GM19395 (cell line): ENCODE measurements at regions not wholly inside any gene's neighbourhood (a gene's known extent, or its start where the extent isn't known, plus 50 kb on each side); places are given as distances from the start of the nearest gene placed in this dataset.

ENCODE experiments used
- ATAC-seq: cut with Tn5 transposase; IDR thresholded peaks from one replicate; pipeline ENCODE4 v1.9.1; 2021; ENCODE audit warnings: mild to moderate bottlenecking, moderate library complexity; ENCODE audit not compliant: unreplicated experiment

GRCh38 chr13:74973935-74974879 is 507.8 kb downstream of the TBC1D4 start:
- no peak for ATAC-seq

DNA sequence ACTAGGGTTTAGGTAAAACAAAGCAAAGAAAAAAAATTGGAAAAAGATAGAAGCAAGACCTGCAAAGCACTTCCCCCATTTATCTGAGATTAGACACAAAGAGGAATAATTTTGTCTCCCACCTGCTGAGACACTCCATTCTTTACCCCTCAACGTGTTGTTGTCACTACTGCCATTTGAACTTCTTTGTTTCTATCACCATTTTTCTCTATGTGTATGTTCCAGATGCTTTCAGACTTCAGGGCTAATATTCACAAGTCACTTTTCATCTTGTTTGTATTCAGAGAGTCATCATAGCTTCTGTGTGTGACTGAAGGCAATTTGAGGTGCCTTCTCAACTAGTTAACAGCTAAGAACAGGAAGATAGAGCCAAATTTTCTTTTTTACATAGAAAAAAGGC is 512.5 kb downstream of the TBC1D4 start:
- ATAC-seq: no peak

- no peak for ATAC-seq
Measured at GRCh38 chr13:74966814-74967424, 515.0 kb downstream of the TBC1D4 start.

DNA sequence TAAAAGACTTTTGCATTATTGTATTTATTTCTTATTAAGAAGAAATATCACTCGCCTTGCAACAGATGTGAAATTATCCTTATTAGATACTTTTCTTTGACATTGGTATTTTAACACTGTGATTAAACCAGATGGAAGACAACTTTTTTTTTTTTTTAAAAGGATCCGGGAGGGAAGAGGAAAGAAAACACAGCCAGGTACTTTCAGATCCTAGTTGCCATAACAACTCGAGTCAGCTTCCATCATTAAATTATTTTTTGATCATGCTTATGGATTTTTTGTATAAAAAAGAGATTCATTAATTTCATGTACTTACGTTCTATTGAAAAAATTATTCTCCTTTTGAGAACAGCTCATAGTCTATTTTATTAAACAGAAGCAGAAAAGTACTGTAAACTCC is 515.7 kb downstream of the TBC1D4 start:
- no peak for ATAC-seq

- no peak for ATAC-seq
Measured at GRCh38 chr13:74945637-74946036, 536.3 kb downstream of the TBC1D4 start.

DNA sequence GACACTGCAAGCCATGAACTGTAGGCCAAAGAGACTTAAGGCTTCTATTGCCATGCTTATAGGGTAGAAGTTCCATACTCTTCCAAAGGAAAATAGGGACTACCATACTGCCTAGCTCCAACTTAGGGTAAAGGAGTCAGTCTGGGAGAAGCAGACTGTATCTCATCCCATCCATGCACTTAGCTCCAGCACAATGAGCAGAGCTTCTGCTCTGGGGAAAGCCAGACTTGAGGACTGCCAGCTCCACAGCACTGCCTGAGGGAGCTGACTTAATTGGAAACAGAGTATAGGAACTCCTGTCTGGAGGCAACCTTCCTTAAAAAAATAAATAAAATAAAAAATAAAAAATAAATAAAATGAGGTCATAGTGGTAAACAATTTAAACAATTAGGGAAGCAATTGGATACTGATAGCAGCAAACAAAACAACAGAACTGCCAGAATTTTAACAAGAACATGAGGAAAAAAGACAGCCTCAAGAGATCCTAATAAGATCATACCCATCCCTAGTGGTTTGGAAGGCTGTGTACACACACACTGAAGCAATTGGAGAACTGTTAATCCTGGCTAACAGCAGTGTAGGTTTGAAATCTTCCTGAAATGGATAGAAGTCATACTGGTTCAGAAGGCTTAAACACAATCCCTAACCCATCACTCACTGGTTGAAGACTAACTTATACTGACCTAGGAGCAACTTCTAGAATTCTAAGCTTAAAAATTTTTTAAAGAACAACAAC is 550.1 kb downstream of the TBC1D4 start:
- ATAC-seq: no peak

GRCh38 chr13:74930402-74931165 is 551.4 kb downstream of the TBC1D4 start:
- ATAC-seq: peak; percentile 58

GRCh38 chr13:74929436-74929835 is 552.5 kb downstream of the TBC1D4 start:
- no peak for ATAC-seq

- no peak for ATAC-seq
Measured at GRCh38 chr13:74927823-74928222, 554.1 kb downstream of the TBC1D4 start.

DNA sequence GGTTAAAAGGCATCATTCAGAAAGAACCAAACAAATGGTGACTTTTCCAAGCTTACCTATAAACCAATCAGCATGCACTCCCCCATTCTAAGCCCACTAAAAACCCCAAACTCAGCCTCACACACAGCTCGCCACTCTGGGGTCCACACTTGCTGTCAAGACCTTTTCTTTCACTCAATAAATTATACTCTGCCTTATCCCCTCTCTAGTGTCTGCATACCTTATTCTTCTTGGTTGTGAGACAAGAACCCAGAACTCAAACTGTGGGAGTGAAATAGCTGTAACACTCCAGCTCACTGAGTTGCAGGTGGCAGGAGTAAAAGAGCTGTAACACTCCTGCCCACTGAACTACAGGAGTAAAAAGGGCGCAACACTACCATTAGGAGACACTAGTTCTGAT is 559.0 kb downstream of the TBC1D4 start:
- ATAC-seq: no peak

DNA sequence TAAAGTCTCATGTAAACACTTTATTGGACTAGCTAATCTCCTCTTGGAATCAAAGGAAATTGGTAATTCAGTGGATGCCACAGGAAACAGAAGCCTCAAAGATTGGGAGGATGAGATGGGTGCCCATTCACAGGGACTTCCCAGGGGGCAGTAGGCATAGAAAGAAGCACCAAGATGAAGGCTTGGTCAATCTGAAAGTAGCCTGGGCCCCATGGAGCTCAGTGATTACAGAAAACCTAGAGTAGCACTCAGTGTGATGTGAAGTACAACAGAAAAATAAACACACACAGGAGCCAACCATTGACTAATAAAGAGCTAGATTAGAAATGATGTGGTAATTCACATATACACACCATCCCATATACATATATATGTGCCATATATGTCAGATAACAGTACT is 560.6 kb downstream of the TBC1D4 start:
- no peak for ATAC-seq

DNA sequence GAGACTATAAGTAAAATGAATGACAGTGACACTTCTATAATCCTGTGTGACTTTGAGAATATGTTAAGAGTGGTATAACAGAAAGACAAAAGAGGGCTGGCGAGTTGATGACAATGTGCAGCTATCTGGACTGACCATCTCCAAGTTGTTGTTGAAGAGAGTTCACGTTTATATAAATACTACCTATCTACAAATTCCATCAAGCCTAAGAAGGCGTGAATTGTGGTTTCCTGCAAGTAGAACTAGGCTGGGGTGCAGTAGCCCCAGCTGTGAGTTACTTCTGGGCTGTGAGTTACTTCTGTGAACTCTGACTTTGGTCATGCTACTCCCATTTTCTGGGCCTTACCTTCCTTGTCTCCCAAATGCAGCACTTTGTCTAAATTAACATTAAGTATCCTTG is 561.0 kb downstream of the TBC1D4 start:
- no peak for ATAC-seq

- ATAC-seq: no peak
Measured at GRCh38 chr13:74920361-74920760, 561.6 kb downstream of the TBC1D4 start.

DNA sequence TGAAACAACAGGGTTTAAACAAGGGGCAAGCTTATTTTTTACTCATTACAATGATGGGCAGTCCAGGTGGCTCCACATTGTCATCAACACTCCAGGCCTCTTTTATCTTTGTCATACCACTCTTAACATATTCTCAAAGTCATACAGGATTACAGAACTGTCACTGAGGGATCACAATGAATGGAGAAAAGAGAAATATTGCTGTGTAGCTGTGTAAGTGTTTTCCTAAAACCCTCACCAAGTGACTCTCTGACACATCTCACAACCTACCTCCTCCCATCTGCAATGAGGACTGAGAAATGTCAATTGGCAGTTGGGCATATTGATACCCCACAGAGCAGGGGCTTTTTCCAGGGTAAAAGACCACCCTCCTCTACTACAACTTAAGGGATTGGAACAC is 562.1 kb downstream of the TBC1D4 start:
- ATAC-seq: no peak

DNA sequence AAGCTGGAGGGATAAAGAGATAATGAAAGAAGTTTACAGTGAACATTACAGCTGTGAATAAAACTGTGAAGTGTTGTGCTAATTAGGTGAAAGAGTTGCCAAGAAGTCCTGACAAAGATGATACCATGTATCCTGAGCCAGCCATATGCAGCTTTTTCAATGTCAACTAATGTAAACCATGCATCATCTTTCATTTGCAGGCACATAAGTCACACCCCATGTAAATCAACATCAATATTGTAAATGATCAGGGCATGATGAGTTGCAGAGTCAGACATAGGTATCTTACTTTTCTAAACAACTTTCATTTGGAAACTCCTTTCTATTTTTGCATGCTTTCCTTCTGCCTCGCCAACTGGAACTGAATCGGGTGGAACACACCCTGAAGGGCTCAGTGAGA is 569.1 kb downstream of the TBC1D4 start:
- no peak for ATAC-seq

GRCh38 chr13:74910415-74910814 is 571.6 kb downstream of the TBC1D4 start:
- no peak for ATAC-seq

- ATAC-seq: no peak
Measured at GRCh38 chr13:74907788-74908187, 574.2 kb downstream of the TBC1D4 start.

- ATAC-seq: no peak
Measured at GRCh38 chr13:74904556-74904955, 577.4 kb downstream of the TBC1D4 start.

- ATAC-seq: no peak
Measured at GRCh38 chr13:74895042-74895796, 586.8 kb downstream of the TBC1D4 start.

DNA sequence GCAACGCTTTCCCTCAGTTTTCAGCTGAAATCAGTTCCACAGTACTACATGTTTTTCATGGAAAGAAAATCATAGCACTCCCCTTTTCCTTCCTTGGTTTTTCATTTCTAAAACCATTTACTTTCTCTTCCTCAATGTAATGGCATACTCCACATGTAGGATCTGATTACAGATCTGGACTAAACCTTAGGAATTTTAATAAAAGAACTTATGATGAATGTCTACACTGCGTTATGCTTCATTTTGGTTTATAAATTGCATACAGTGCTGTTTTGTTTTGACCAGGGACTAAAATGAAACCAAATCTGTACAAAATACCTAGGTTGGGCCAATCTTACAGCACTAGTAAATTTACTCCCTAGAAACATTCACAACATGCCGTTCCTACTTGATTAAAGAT is 589.9 kb downstream of the TBC1D4 start:
- ATAC-seq: no peak
